Suprapubic skin (tissue), 4 donors: ENCODE measurements at regions not wholly inside any gene's neighbourhood (a gene's known extent, or its start where the extent isn't known, plus 50 kb on each side); places are given as distances from the start of the nearest gene placed in this dataset.
"Not testable (repeated sequence)": the region's sequence is repeated elsewhere in the genome, so short reads cannot be mapped to it uniquely, and the experiment has no call there.

Source experiments
- DNase-seq, 2 donors: peaks; one replicate each; pipeline ENCODE4 v3.0.0-alpha.2; 2019; ENCODE audit warnings: low spot score in 2 of 2
- H3K27ac ChIP-seq: fragments of 200-600 bp; sonication (generic); one replicate; pipeline ENCODE4 v1.5.1; 2019
- H3K27me3 ChIP-seq: fragments of 200-600 bp; sonication (generic); one replicate; pipeline ENCODE4 v1.5.1; 2019
- H3K36me3 ChIP-seq: fragments of 200-600 bp; sonication (generic); one replicate; pipeline ENCODE4 v1.5.1; 2019
- H3K4me1 ChIP-seq: fragments of 200-600 bp; sonication (generic); one replicate; pipeline ENCODE4 v1.5.1; 2019
- H3K4me3 ChIP-seq: fragments of 200-600 bp; sonication (generic); one replicate; pipeline ENCODE4 v1.5.1; 2019; ENCODE audit warnings: mild to moderate bottlenecking
- H3K9me3 ChIP-seq: fragments of 200-600 bp; sonication (generic); one replicate; pipeline ENCODE4 v1.5.1; 2019
- CTCF ChIP-seq, 2 donors: fragments of 200-600 bp in 1 of 2; fragments of 450-650 bp in 1 of 2; sonication (generic) in 1 of 2; IDR thresholded peaks; one replicate each; pipeline ENCODE4 v1.5.1; 2016 to 2019; ENCODE audit warnings: antibody characterized with exemption in 2 of 2, mild to moderate bottlenecking in 1 of 2, moderate library complexity in 1 of 2
- EP300 ChIP-seq: sonication (generic); formaldehyde crosslinking; IDR thresholded peaks from one replicate; pipeline ENCODE4 v1.6.1; 2017; ENCODE audit warnings: antibody characterized with exemption
- POLR2A ChIP-seq, 2 donors: fragments of 450-650 bp; IDR thresholded peaks; one replicate each; pipeline ENCODE4 v1.6.1; 2017; ENCODE audit warnings: antibody characterized with exemption in 2 of 2, mild to moderate bottlenecking in 2 of 2, moderate library complexity in 2 of 2
- POLR2AphosphoS5 ChIP-seq, 3 donors: sonication (generic); formaldehyde crosslinking; IDR thresholded peaks; one replicate each; pipeline ENCODE4 v1.6.1; 2017; ENCODE audit warnings: antibody characterized with exemption in 3 of 3
- WGBS: methylation state at CpG from one replicate; pipeline ENCODE4 v1.1.5; 2018; 5-methylcytosine and 5-hydroxymethylcytosine counted together

DNA sequence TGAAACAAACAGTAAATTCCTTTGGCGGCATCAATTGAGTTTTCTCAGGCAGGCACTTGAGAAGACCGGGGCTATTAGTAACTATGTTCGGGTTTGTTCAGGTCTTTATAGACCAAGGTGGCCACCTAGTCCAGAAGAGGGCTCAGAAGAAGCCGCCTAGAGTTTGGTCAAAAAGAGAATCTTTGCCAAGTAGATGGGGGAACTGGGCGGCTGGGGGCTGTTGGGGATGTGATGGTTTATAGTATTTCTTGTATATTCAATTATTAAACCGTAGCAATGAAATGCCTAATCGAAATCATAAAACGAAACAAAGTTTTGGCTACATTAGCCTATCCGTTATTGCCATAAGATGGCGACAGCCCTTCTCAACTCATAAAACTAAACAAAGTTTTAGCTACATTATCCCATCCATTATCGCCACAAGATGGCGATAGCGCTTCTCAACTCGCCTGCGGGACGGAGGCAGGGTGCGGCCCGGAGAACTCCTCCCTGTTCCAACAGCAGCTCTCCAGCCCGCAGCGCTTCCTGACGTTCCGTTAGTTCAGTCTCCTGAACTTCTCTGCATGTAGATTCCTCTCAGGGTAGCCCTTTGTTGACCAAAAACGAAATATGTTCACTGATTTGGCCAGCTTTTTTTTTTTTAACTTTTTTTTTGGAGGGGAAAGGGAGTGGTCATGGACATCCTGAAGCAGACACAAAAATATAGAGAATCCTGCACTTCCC lies 120.5 kb upstream of the PRSS16 start:
- Histone ChIP-seq H3K36me3 (no peaks in the 10 kb centered on the region), H3K4me3 (peak overlapping the region; percentile 22), H3K9me3 (no peaks in the 10 kb centered on the region), H3K27ac (no peak overlapping the region), H3K4me1 (peaks cover 11% of the 10 kb centered on the region), H3K27me3 (no peaks in the 10 kb centered on the region)
- peak; percentile 92 to 93 for DNase-seq
- no peak for TF ChIP-seq EP300
- no peak for TF ChIP-seq POLR2A (IDR thresholded peaks at IDR 0.05)
- peak; percentile 43 to 70 for TF ChIP-seq CTCF (IDR thresholded peaks at IDR 0.05)
- TF ChIP-seq POLR2AphosphoS5 (IDR thresholded peaks at IDR 0.05) = peak in 1 of 3 donors; percentile 27
- WGBS = 18% methylated on average over 23 of the region's 23 CpGs

- peaks cover 17% of the 10 kb centered on the region for H3K4me1 ChIP-seq
These were observed 119.6 kb upstream of the PRSS16 start for GRCh38 chr6:27127874-27128273.

DNA sequence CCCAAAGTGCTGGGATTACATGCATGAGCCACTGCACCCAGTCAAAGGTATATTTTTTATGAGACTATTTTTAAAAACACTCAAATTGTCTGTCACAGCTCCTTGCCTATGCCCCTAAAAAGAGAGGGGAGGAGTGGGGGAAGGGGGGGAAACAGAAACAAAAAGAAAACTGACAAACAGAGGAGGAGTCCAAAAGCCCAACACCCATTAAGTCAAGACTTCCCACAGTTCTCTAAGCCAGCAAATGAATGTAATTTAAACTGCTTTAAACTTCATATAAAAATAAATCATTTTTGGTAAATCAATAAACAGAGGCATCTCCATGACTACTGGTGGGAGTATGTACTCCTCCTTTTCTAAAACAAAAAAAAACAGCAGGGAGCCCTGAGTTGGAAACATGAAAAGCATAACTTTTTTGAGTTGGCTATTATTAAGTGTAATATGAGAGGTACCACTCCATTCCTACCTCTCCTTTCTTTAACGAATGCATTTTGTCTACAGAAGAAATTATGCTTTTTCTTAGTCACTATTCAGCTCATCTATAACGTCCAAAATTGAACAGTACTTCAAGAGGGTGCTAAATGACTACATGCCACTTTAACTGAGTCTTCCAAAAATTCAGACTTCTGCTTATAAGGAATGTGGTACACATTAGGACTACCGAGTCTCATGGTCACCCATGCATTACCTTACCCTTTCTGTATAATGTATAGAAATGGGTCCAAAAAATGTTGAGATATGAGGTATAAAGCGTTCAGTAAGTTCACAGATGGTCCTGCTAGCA lies 119.0 kb upstream of the PRSS16 start:
- TF ChIP-seq CTCF (IDR thresholded peaks at IDR 0.05) (no peak), EP300 (no peak), POLR2A (IDR thresholded peaks at IDR 0.05) (no peak), POLR2AphosphoS5 (IDR thresholded peaks at IDR 0.05) (no peak)
- DNase-seq = no peak
- peaks cover 23% of the 10 kb centered on the region for H3K4me1 ChIP-seq
- no peak overlapping the region for H3K27ac ChIP-seq
- no peak overlapping the region for H3K4me3 ChIP-seq
- no peaks in the 10 kb centered on the region for H3K9me3 ChIP-seq
- H3K27me3 ChIP-seq = no peaks in the 10 kb centered on the region
- H3K36me3 ChIP-seq = no peaks in the 10 kb centered on the region
- WGBS = 85% methylated on average over 4 of the region's 4 CpGs

More at GRCh38 chr6:27127874-27128273, 119.6 kb upstream of the PRSS16 start:
- H3K36me3 ChIP-seq, H3K4me3 ChIP-seq, H3K27me3 ChIP-seq, DNase-seq, H3K27ac ChIP-seq, H3K9me3 ChIP-seq: not testable (repeated sequence)
- 91% methylated on average over 4 of the region's 4 CpGs for WGBS

GRCh38 chr6:27129095-27129815 lies 118.2 kb upstream of the PRSS16 start:
- DNase-seq = no peak
- no peak overlapping the region for H3K27ac ChIP-seq
- 96% methylated on average over 5 of the region's 5 CpGs for WGBS
- no peaks in the 10 kb centered on the region for H3K9me3 ChIP-seq
- H3K36me3 ChIP-seq = no peaks in the 10 kb centered on the region
- TF ChIP-seq POLR2A (IDR thresholded peaks at IDR 0.05) (no peak), EP300 (no peak), CTCF (IDR thresholded peaks at IDR 0.05) (no peak), POLR2AphosphoS5 (IDR thresholded peaks at IDR 0.05) (no peak)
- peaks cover 28% of the 10 kb centered on the region for H3K4me1 ChIP-seq
- no peak overlapping the region for H3K4me3 ChIP-seq
- no peaks in the 10 kb centered on the region for H3K27me3 ChIP-seq

- H3K4me1 ChIP-seq = peaks cover 28% of the 10 kb centered on the region
- H3K27me3 ChIP-seq = no peaks in the 10 kb centered on the region
- TF ChIP-seq CTCF (IDR thresholded peaks at IDR 0.05) (no peak), EP300 (no peak), POLR2A (IDR thresholded peaks at IDR 0.05) (no peak), POLR2AphosphoS5 (IDR thresholded peaks at IDR 0.05) (no peak)
- no peak overlapping the region for H3K27ac ChIP-seq
- no peak overlapping the region for H3K4me3 ChIP-seq
- DNase-seq = no peak
- 86% methylated on average over 8 of the region's 8 CpGs for WGBS
- no peaks in the 10 kb centered on the region for H3K9me3 ChIP-seq
- no peaks in the 10 kb centered on the region for H3K36me3 ChIP-seq
These were observed 117.6 kb upstream of the PRSS16 start for GRCh38 chr6:27129917-27130316.
